Body of pancreas (tissue), 4 donors: ENCODE measurements at regions not wholly inside any gene's neighbourhood (a gene's known extent, or its start where the extent isn't known, plus 50 kb on each side); places are given as distances from the start of the nearest gene placed in this dataset.

Source experiments
- POLR2A ChIP-seq, 3 donors: fragments of 450-650 bp; IDR thresholded peaks; one replicate each; pipeline ENCODE4 v1.6.1; 2016; ENCODE audit warnings: antibody characterized with exemption in 3 of 3, mild to moderate bottlenecking in 2 of 3
- TF ChIP-seq, protein P1 (sequence below), 7 experiments: fragments of 450-650 bp in 4 of 7; fragments of 200-600 bp in 3 of 7; sonication (generic) in 3 of 7; IDR thresholded peaks; one replicate each; pipeline ENCODE4 v1.5.1; 2016 to 2019; ENCODE audit warnings: antibody characterized with exemption in 7 of 7

DNA sequence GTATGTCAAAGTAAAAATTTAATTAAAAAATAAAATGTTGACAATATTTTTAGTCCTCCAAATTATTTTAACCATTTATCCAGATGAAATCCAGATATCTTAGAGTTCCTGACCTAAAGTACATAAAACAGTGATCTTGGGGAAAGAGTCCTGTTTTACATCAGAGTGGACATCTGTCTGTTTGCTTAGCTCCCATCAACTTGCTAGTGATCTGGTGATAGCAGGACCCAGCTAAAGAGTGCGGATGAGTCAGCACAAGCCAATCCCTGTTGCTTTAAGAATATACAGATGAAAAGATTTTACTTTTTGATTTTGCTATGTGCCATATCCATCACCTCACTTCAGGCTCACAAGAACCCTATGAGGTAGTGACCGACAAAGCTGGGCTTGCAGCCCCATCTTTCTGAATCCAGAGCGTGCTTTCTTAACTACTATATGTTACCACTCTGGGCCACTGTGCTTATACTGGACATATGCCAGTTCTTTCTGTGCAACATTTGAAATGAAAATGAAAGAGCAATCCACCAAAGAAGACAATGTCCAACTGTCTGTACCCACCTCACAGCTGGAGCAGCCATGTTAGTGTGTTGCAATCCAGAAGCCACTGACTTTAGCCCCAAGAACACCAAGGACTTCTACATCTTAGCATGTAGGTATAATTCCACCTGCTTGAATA, 167.6 kb upstream of the SESN3 start:
- TF ChIP-seq, protein P1, sequence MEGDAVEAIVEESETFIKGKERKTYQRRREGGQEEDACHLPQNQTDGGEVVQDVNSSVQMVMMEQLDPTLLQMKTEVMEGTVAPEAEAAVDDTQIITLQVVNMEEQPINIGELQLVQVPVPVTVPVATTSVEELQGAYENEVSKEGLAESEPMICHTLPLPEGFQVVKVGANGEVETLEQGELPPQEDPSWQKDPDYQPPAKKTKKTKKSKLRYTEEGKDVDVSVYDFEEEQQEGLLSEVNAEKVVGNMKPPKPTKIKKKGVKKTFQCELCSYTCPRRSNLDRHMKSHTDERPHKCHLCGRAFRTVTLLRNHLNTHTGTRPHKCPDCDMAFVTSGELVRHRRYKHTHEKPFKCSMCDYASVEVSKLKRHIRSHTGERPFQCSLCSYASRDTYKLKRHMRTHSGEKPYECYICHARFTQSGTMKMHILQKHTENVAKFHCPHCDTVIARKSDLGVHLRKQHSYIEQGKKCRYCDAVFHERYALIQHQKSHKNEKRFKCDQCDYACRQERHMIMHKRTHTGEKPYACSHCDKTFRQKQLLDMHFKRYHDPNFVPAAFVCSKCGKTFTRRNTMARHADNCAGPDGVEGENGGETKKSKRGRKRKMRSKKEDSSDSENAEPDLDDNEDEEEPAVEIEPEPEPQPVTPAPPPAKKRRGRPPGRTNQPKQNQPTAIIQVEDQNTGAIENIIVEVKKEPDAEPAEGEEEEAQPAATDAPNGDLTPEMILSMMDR (IDR thresholded peaks at IDR 0.05), result no peak
- no peak for TF ChIP-seq POLR2A (IDR thresholded peaks at IDR 0.05)
